NCI-H1417 treated with DMSO at 0.1 percent for 48 hours (cell line): ENCODE measurements at regions not wholly inside any gene's neighbourhood (a gene's known extent, or its start where the extent isn't known, plus 50 kb on each side); places are given as distances from the start of the nearest gene placed in this dataset.

ENCODE experiments used
- DNase-seq: peaks from one replicate; lab custom pipeline; 2025; lab: John Stamatoyannopoulos, UW

GRCh38 chr5:147168578-147169327 is 66.1 kb upstream of the STK32A start:
- DNase-seq = no peak

GRCh38 chr5:147169399-147169798 is 65.4 kb upstream of the STK32A start:
- no peak for DNase-seq

- DNase-seq = no peak
Observed at GRCh38 chr5:147169901-147170300, 64.9 kb upstream of the STK32A start.

- no peak for DNase-seq
Observed at GRCh38 chr5:147170603-147171002, 64.2 kb upstream of the STK32A start.

GRCh38 chr5:147174671-147175265 is 60.1 kb upstream of the STK32A start:
- no peak for DNase-seq

GRCh38 chr5:147175516-147176097 is 59.2 kb upstream of the STK32A start:
- no peak for DNase-seq

GRCh38 chr5:147176422-147176821 is 58.4 kb upstream of the STK32A start:
- no peak for DNase-seq

GRCh38 chr5:147177125-147177840 is 57.5 kb upstream of the STK32A start:
- no peak for DNase-seq

GRCh38 chr5:147179562-147180147 is 55.2 kb upstream of the STK32A start:
- DNase-seq = no peak

GRCh38 chr5:147180751-147181150 is 54.1 kb upstream of the STK32A start:
- no peak for DNase-seq
